LNCaP clone FGC (cell line): ENCODE measurements at regions not wholly inside any gene's neighbourhood (a gene's known extent, or its start where the extent isn't known, plus 50 kb on each side); places are given as distances from the start of the nearest gene placed in this dataset.

Source experiments
- DNase-seq: peaks from one replicate; pipeline ENCODE4 v3.0.0-alpha.2; 2011; ENCODE audit warnings: low read depth
- H3K4me3 ChIP-seq: 2 replicates; pipeline ENCODE4 v1.5.1; 2011; ENCODE audit warnings: mild to moderate bottlenecking, low read depth, low read length, control low read depth
- CTCF ChIP-seq: IDR thresholded peaks from 2 replicates; pipeline ENCODE4 v1.5.1; 2012; ENCODE audit warnings: mild to moderate bottlenecking; ENCODE audit not compliant: control insufficient read depth, insufficient read depth; ENCODE audit errors: extremely low read depth

- no peak for DNase-seq
- no peak for TF ChIP-seq CTCF
- no peak overlapping the region for H3K4me3 ChIP-seq
These were observed 180.3 kb upstream of the LRIG3 start for GRCh38 chr12:59100585-59100984.

- no peak for TF ChIP-seq CTCF
- no peak for DNase-seq
- no peak overlapping the region for H3K4me3 ChIP-seq
These were observed 177.6 kb upstream of the LRIG3 start for GRCh38 chr12:59097876-59098275.

DNA sequence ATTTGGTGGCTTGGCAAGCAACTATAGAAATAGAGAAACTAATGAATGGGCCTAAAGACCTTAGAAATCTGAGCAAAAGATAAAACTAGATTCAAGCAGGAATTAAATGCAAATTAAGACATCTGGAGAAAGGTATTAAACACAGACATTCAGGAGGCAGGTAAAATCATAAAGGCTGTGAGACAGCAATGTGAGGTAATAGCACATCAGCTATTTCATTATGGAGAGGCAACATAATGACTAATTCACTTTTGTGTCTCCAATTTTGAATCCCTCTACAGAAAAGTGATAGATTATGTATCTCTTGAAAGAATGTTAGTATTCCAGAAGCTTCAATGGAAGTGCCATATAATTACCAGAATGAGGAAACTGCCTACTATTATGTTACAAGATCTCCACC is 175.9 kb upstream of the LRIG3 start:
- no peak for TF ChIP-seq CTCF
- H3K4me3 ChIP-seq = no peak overlapping the region
- no peak for DNase-seq

GRCh38 chr12:59093073-59093772 is 172.9 kb upstream of the LRIG3 start:
- DNase-seq = no peak
- no peak for TF ChIP-seq CTCF
- H3K4me3 ChIP-seq = no peak overlapping the region

DNA sequence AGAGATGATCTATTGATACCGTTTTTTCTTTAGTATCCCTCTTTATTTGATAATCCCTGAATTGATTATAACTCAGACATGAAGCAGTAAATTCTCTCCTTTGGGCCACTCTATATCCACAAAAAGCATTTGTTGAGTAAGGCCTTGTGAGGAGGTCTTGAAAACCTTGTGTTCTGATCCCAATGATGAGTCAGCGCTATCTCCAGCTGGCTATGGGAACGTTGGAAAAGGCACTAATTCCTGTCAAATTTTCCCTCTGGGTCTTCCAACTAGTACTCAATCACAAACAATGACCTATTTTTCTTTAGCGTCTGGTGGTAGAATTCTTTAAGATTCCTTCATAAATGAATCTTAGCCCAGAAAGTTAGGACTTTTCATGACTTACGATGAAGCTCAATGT is 168.4 kb upstream of the LRIG3 start:
- no peak for TF ChIP-seq CTCF
- no peak for DNase-seq
- no peak overlapping the region for H3K4me3 ChIP-seq

- DNase-seq = no peak
- no peak for TF ChIP-seq CTCF
- no peak overlapping the region for H3K4me3 ChIP-seq
These were observed 167.4 kb upstream of the LRIG3 start for GRCh38 chr12:59087691-59088090.

DNA sequence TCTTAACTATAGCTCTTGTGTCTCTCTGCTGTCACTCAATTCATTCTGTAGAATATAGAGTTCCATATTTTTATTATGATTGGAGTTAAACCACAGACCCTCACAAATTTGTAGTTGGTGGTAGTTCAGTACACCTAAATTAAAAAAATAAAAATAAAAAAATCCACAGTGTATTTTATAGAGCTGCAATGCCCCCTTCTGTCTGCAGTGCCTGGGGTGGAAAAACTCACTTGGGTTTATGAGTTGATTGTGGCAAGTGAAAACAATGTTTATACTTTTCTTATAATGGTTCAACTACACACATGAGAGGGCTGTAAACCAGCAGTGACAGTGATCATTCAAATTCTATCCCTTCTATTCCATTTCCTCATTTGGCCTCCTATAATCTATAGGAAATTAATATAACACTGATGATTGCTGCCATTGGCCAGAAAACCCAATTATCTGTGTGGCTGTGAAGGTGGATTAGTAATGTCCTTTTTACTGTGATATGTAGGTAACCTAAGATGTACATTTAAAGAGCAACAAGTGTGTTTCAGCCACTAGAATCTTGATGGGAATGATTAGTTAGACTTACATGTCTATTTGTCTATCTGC is 166.9 kb upstream of the LRIG3 start:
- peak; percentile 62 for TF ChIP-seq CTCF
- no peak for DNase-seq
- H3K4me3 ChIP-seq = no peak overlapping the region
